ENCODE measurements at regions not wholly inside any gene's neighbourhood (a gene's known extent, or its start where the extent isn't known, plus 50 kb on each side); places are given as distances from the start of the nearest gene placed in this dataset.

DNA sequence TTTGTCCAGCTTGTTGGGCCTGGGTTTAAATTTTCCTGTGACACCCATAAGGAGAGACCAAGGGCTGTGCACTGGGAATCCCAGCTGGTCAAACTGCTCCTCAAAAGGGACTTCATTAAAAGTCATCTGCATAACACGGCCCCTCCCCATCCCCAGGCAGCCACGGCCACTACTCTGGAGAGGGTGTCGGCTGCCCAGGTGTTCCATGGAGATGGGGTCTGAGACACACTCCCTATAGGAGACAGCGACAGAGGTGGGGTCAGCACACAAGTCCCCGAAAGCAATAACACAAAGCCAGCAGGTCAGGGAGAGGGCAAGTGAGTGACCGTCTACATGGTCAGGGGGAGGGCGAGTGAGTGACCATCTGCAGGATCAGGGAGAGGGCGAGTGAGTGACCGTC is 75.6 kb upstream of the BCL11B start:
- TF ChIP-seq YY1 (IDR thresholded peaks at IDR 0.05; ENCODE audit: insufficient read depth, insufficient read length) (no peak), ZNF274 (IDR thresholded peaks at IDR 0.05; ENCODE audit: low read depth, low read length) (no peak), SUZ12 (IDR thresholded peaks at IDR 0.05; ENCODE audit: extremely low read depth, insufficient read depth, insufficient read length) (no peak)
- Histone ChIP-seq H3K36me3 (ENCODE audit: insufficient read depth, insufficient read length, low read length) (no peaks in the 10 kb centered on the region), H3K9ac (ENCODE audit: insufficient read length, low read depth) (no peak overlapping the region), H3K4me1 (ENCODE audit: insufficient read depth, insufficient read length) (peaks cover 4% of the 10 kb centered on the region), H3K4me3 (ENCODE audit: insufficient read length, low read depth) (no peak overlapping the region), H3K27me3 (ENCODE audit: insufficient read depth, insufficient read length) (no peaks in the 10 kb centered on the region), H3K9me3 (ENCODE audit: insufficient read depth, low read length) (no peaks in the 10 kb centered on the region)
- no peak for DNase-seq (ENCODE audit: low read depth, low spot score)

- no peak overlapping the region for H3K9ac ChIP-seq (ENCODE audit: insufficient read length, low read depth)
- peaks cover 4% of the 10 kb centered on the region for H3K4me1 ChIP-seq (ENCODE audit: insufficient read depth, insufficient read length)
- TF ChIP-seq SUZ12 (IDR thresholded peaks at IDR 0.05; ENCODE audit: extremely low read depth, insufficient read depth, insufficient read length) = no peak
- TF ChIP-seq ZNF274 (IDR thresholded peaks at IDR 0.05; ENCODE audit: low read depth, low read length) = no peak
- TF ChIP-seq YY1 (IDR thresholded peaks at IDR 0.05; ENCODE audit: insufficient read depth, insufficient read length) = no peak
- DNase-seq (ENCODE audit: low read depth, low spot score) = no peak
- no peaks in the 10 kb centered on the region for H3K27me3 ChIP-seq (ENCODE audit: insufficient read depth, insufficient read length)
- H3K36me3 ChIP-seq (ENCODE audit: insufficient read depth, insufficient read length, low read length) = no peaks in the 10 kb centered on the region
- H3K9me3 ChIP-seq (ENCODE audit: insufficient read depth, low read length) = no peaks in the 10 kb centered on the region
- H3K4me3 ChIP-seq (ENCODE audit: insufficient read length, low read depth) = no peak overlapping the region
These were observed 74.6 kb upstream of the BCL11B start for GRCh38 chr14:99346470-99347080.

- Histone ChIP-seq H3K4me1 (ENCODE audit: insufficient read depth, insufficient read length) (peaks cover 4% of the 10 kb centered on the region), H3K27me3 (ENCODE audit: insufficient read depth, insufficient read length) (no peaks in the 10 kb centered on the region), H3K4me3 (ENCODE audit: insufficient read length, low read depth) (no peak overlapping the region), H3K36me3 (ENCODE audit: insufficient read depth, insufficient read length, low read length) (no peaks in the 10 kb centered on the region), H3K9ac (ENCODE audit: insufficient read length, low read depth) (no peak overlapping the region), H3K9me3 (ENCODE audit: insufficient read depth, low read length) (no peaks in the 10 kb centered on the region)
- no peak for DNase-seq (ENCODE audit: low read depth, low spot score)
- no peak for TF ChIP-seq SUZ12 (IDR thresholded peaks at IDR 0.05; ENCODE audit: extremely low read depth, insufficient read depth, insufficient read length)
- no peak for TF ChIP-seq ZNF274 (IDR thresholded peaks at IDR 0.05; ENCODE audit: low read depth, low read length)
- no peak for TF ChIP-seq YY1 (IDR thresholded peaks at IDR 0.05; ENCODE audit: insufficient read depth, insufficient read length)
These were observed 73.5 kb upstream of the BCL11B start for GRCh38 chr14:99345472-99345871.

GRCh38 chr14:99344051-99344758 is 72.2 kb upstream of the BCL11B start:
- no peak overlapping the region for H3K4me3 ChIP-seq (ENCODE audit: insufficient read length, low read depth)
- no peak overlapping the region for H3K9ac ChIP-seq (ENCODE audit: insufficient read length, low read depth)
- H3K4me1 ChIP-seq (ENCODE audit: insufficient read depth, insufficient read length) = peaks cover 4% of the 10 kb centered on the region
- H3K36me3 ChIP-seq (ENCODE audit: insufficient read depth, insufficient read length, low read length) = no peaks in the 10 kb centered on the region
- no peaks in the 10 kb centered on the region for H3K27me3 ChIP-seq (ENCODE audit: insufficient read depth, insufficient read length)
- DNase-seq (ENCODE audit: low read depth, low spot score) = no peak
- no peak for TF ChIP-seq SUZ12 (IDR thresholded peaks at IDR 0.05; ENCODE audit: extremely low read depth, insufficient read depth, insufficient read length)
- no peak for TF ChIP-seq YY1 (IDR thresholded peaks at IDR 0.05; ENCODE audit: insufficient read depth, insufficient read length)
- TF ChIP-seq ZNF274 (IDR thresholded peaks at IDR 0.05; ENCODE audit: low read depth, low read length) = no peak
- H3K9me3 ChIP-seq (ENCODE audit: insufficient read depth, low read length) = no peaks in the 10 kb centered on the region

- Histone ChIP-seq H3K9ac (ENCODE audit: insufficient read length, low read depth) (no peak overlapping the region), H3K36me3 (ENCODE audit: insufficient read depth, insufficient read length, low read length) (no peaks in the 10 kb centered on the region), H3K4me1 (ENCODE audit: insufficient read depth, insufficient read length) (peaks cover 4% of the 10 kb centered on the region), H3K4me3 (ENCODE audit: insufficient read length, low read depth) (no peak overlapping the region), H3K27me3 (ENCODE audit: insufficient read depth, insufficient read length) (no peaks in the 10 kb centered on the region), H3K9me3 (ENCODE audit: insufficient read depth, low read length) (no peaks in the 10 kb centered on the region)
- DNase-seq (ENCODE audit: low read depth, low spot score) = no peak
- TF ChIP-seq ZNF274 (IDR thresholded peaks at IDR 0.05; ENCODE audit: low read depth, low read length) = no peak
- TF ChIP-seq YY1 (IDR thresholded peaks at IDR 0.05; ENCODE audit: insufficient read depth, insufficient read length) = no peak
- TF ChIP-seq SUZ12 (IDR thresholded peaks at IDR 0.05; ENCODE audit: extremely low read depth, insufficient read depth, insufficient read length) = no peak
These were observed 70.9 kb upstream of the BCL11B start for GRCh38 chr14:99342906-99343305.

- Histone ChIP-seq H3K36me3 (ENCODE audit: insufficient read depth, insufficient read length, low read length) (no peaks in the 10 kb centered on the region), H3K4me1 (ENCODE audit: insufficient read depth, insufficient read length) (peaks cover 2% of the 10 kb centered on the region), H3K27me3 (ENCODE audit: insufficient read depth, insufficient read length) (no peaks in the 10 kb centered on the region), H3K9me3 (ENCODE audit: insufficient read depth, low read length) (no peaks in the 10 kb centered on the region), H3K4me3 (ENCODE audit: insufficient read length, low read depth) (no peak overlapping the region), H3K9ac (ENCODE audit: insufficient read length, low read depth) (no peak overlapping the region)
- TF ChIP-seq ZNF274 (IDR thresholded peaks at IDR 0.05; ENCODE audit: low read depth, low read length) = no peak
- TF ChIP-seq SUZ12 (IDR thresholded peaks at IDR 0.05; ENCODE audit: extremely low read depth, insufficient read depth, insufficient read length) = no peak
- TF ChIP-seq YY1 (IDR thresholded peaks at IDR 0.05; ENCODE audit: insufficient read depth, insufficient read length) = no peak
- no peak for DNase-seq (ENCODE audit: low read depth, low spot score)
These were observed 70.2 kb upstream of the BCL11B start for GRCh38 chr14:99342204-99342603.

GRCh38 chr14:99339551-99339950 is 67.6 kb upstream of the BCL11B start:
- DNase-seq (ENCODE audit: low read depth, low spot score) = no peak
- no peak for TF ChIP-seq YY1 (IDR thresholded peaks at IDR 0.05; ENCODE audit: insufficient read depth, insufficient read length)
- no peak for TF ChIP-seq ZNF274 (IDR thresholded peaks at IDR 0.05; ENCODE audit: low read depth, low read length)
- TF ChIP-seq SUZ12 (IDR thresholded peaks at IDR 0.05; ENCODE audit: extremely low read depth, insufficient read depth, insufficient read length) = no peak

More at GRCh38 chr14:99339551-99339950, 67.6 kb upstream of the BCL11B start:
- H3K27me3 ChIP-seq (ENCODE audit: insufficient read depth, insufficient read length) = no peaks in the 10 kb centered on the region
- no peaks in the 10 kb centered on the region for H3K36me3 ChIP-seq (ENCODE audit: insufficient read depth, insufficient read length, low read length)
- no peaks in the 10 kb centered on the region for H3K9me3 ChIP-seq (ENCODE audit: insufficient read depth, low read length)
- H3K9ac ChIP-seq (ENCODE audit: insufficient read length, low read depth) = no peak overlapping the region
- H3K4me3 ChIP-seq (ENCODE audit: insufficient read length, low read depth) = no peak overlapping the region
- no peaks in the 10 kb centered on the region for H3K4me1 ChIP-seq (ENCODE audit: insufficient read depth, insufficient read length)
